ENCODE measurements at regions not wholly inside any gene's neighbourhood (a gene's known extent, or its start where the extent isn't known, plus 50 kb on each side); places are given as distances from the start of the nearest gene placed in this dataset.

GRCh38 chr3:147733217-147733616 lies 324.1 kb downstream of the ZIC1 start:
- no peaks in the 10 kb centered on the region for H3K4me1 Mint-ChIP-seq (ENCODE audit: low read depth)
- H3K9me3 Mint-ChIP-seq = no peaks in the 10 kb centered on the region
- no peak overlapping the region for H3K4me3 Mint-ChIP-seq
- H3K36me3 Mint-ChIP-seq (ENCODE audit: low read depth) = no peaks in the 10 kb centered on the region
- no peaks in the 10 kb centered on the region for H3K27me3 Mint-ChIP-seq (ENCODE audit: low read depth)
- no peak overlapping the region for H3K27ac Mint-ChIP-seq

GRCh38 chr3:147735616-147736015 lies 326.5 kb downstream of the ZIC1 start:
- no peaks in the 10 kb centered on the region for H3K36me3 Mint-ChIP-seq (ENCODE audit: low read depth)

GRCh38 chr3:147736226-147736625 lies 327.1 kb downstream of the ZIC1 start:
- H3K4me3 Mint-ChIP-seq = no peak overlapping the region
- no peaks in the 10 kb centered on the region for H3K27me3 Mint-ChIP-seq (ENCODE audit: low read depth)
- no peaks in the 10 kb centered on the region for H3K36me3 Mint-ChIP-seq (ENCODE audit: low read depth)
- no peaks in the 10 kb centered on the region for H3K9me3 Mint-ChIP-seq
- H3K4me1 Mint-ChIP-seq (ENCODE audit: low read depth) = no peaks in the 10 kb centered on the region
- H3K27ac Mint-ChIP-seq = no peak overlapping the region

More at GRCh38 chr3:147735616-147736015, 326.5 kb downstream of the ZIC1 start:
- Mint-ChIP-seq H3K27ac (no peak overlapping the region), H3K9me3 (no peaks in the 10 kb centered on the region), H3K4me1 (ENCODE audit: low read depth) (no peaks in the 10 kb centered on the region), H3K27me3 (ENCODE audit: low read depth) (no peaks in the 10 kb centered on the region), H3K4me3 (no peak overlapping the region)

GRCh38 chr3:147737376-147737775 lies 328.2 kb downstream of the ZIC1 start:
- Mint-ChIP-seq H3K4me1 (ENCODE audit: low read depth) (no peaks in the 10 kb centered on the region), H3K36me3 (ENCODE audit: low read depth) (no peaks in the 10 kb centered on the region), H3K27ac (no peak overlapping the region), H3K9me3 (no peaks in the 10 kb centered on the region), H3K4me3 (no peak overlapping the region), H3K27me3 (ENCODE audit: low read depth) (no peaks in the 10 kb centered on the region)

- Mint-ChIP-seq H3K4me3 (no peak overlapping the region), H3K27me3 (ENCODE audit: low read depth) (no peaks in the 10 kb centered on the region), H3K4me1 (ENCODE audit: low read depth) (no peaks in the 10 kb centered on the region), H3K27ac (no peak overlapping the region), H3K9me3 (no peaks in the 10 kb centered on the region), H3K36me3 (ENCODE audit: low read depth) (no peaks in the 10 kb centered on the region)
Measured at GRCh38 chr3:147740928-147741327, 331.8 kb downstream of the ZIC1 start.

- Mint-ChIP-seq H3K36me3 (ENCODE audit: low read depth) (no peaks in the 10 kb centered on the region), H3K9me3 (no peaks in the 10 kb centered on the region), H3K27me3 (ENCODE audit: low read depth) (no peaks in the 10 kb centered on the region), H3K4me1 (ENCODE audit: low read depth) (no peaks in the 10 kb centered on the region), H3K27ac (no peak overlapping the region), H3K4me3 (no peak overlapping the region)
Measured at GRCh38 chr3:147744967-147745366, 335.8 kb downstream of the ZIC1 start.

- Mint-ChIP-seq H3K9me3 (no peaks in the 10 kb centered on the region), H3K27me3 (ENCODE audit: low read depth) (no peaks in the 10 kb centered on the region), H3K27ac (no peak overlapping the region), H3K36me3 (ENCODE audit: low read depth) (no peaks in the 10 kb centered on the region), H3K4me3 (no peak overlapping the region), H3K4me1 (ENCODE audit: low read depth) (no peaks in the 10 kb centered on the region)
Measured at GRCh38 chr3:147755310-147755709, 346.1 kb downstream of the ZIC1 start.

GRCh38 chr3:147756476-147756875 lies 347.3 kb downstream of the ZIC1 start:
- Mint-ChIP-seq H3K9me3 (no peaks in the 10 kb centered on the region), H3K36me3 (ENCODE audit: low read depth) (no peaks in the 10 kb centered on the region), H3K4me1 (ENCODE audit: low read depth) (no peaks in the 10 kb centered on the region), H3K27me3 (ENCODE audit: low read depth) (no peaks in the 10 kb centered on the region), H3K27ac (no peak overlapping the region), H3K4me3 (no peak overlapping the region)

- Mint-ChIP-seq H3K27me3 (ENCODE audit: low read depth) (no peaks in the 10 kb centered on the region), H3K9me3 (no peaks in the 10 kb centered on the region), H3K36me3 (ENCODE audit: low read depth) (no peaks in the 10 kb centered on the region), H3K4me3 (no peak overlapping the region), H3K4me1 (ENCODE audit: low read depth) (no peaks in the 10 kb centered on the region), H3K27ac (no peak overlapping the region)
Measured at GRCh38 chr3:147757866-147758265, 348.7 kb downstream of the ZIC1 start.

GRCh38 chr3:147758771-147759170 lies 349.6 kb downstream of the ZIC1 start:
- Mint-ChIP-seq H3K27me3 (ENCODE audit: low read depth) (no peaks in the 10 kb centered on the region), H3K4me3 (no peak overlapping the region), H3K27ac (no peak overlapping the region), H3K4me1 (ENCODE audit: low read depth) (no peaks in the 10 kb centered on the region), H3K9me3 (no peaks in the 10 kb centered on the region), H3K36me3 (ENCODE audit: low read depth) (no peaks in the 10 kb centered on the region)

GRCh38 chr3:147760085-147760484 lies 350.9 kb downstream of the ZIC1 start:
- H3K27ac Mint-ChIP-seq = no peak overlapping the region
- no peaks in the 10 kb centered on the region for H3K27me3 Mint-ChIP-seq (ENCODE audit: low read depth)
- H3K36me3 Mint-ChIP-seq (ENCODE audit: low read depth) = no peaks in the 10 kb centered on the region

GRCh38 chr3:147760941-147761340 lies 351.8 kb downstream of the ZIC1 start:
- Mint-ChIP-seq H3K36me3 (ENCODE audit: low read depth) (no peaks in the 10 kb centered on the region), H3K27me3 (ENCODE audit: low read depth) (no peaks in the 10 kb centered on the region), H3K4me3 (no peak overlapping the region), H3K27ac (no peak overlapping the region), H3K9me3 (no peaks in the 10 kb centered on the region), H3K4me1 (ENCODE audit: low read depth) (no peaks in the 10 kb centered on the region)

More at GRCh38 chr3:147760085-147760484, 350.9 kb downstream of the ZIC1 start:
- Mint-ChIP-seq H3K4me1 (ENCODE audit: low read depth) (no peaks in the 10 kb centered on the region), H3K9me3 (no peaks in the 10 kb centered on the region), H3K4me3 (no peak overlapping the region)

GRCh38 chr3:147773116-147773630 lies 364.0 kb downstream of the ZIC1 start:
- H3K27me3 Mint-ChIP-seq (ENCODE audit: low read depth) = no peaks in the 10 kb centered on the region
- no peaks in the 10 kb centered on the region for H3K36me3 Mint-ChIP-seq (ENCODE audit: low read depth)
- no peaks in the 10 kb centered on the region for H3K9me3 Mint-ChIP-seq
- H3K27ac Mint-ChIP-seq = no peak overlapping the region
- H3K4me3 Mint-ChIP-seq = no peak overlapping the region
- H3K4me1 Mint-ChIP-seq (ENCODE audit: low read depth) = no peaks in the 10 kb centered on the region

GRCh38 chr3:147775411-147775810 lies 366.2 kb downstream of the ZIC1 start:
- Mint-ChIP-seq H3K4me3 (no peak overlapping the region), H3K9me3 (no peaks in the 10 kb centered on the region), H3K27ac (no peak overlapping the region)

GRCh38 chr3:147775816-147776530 lies 366.8 kb downstream of the ZIC1 start:
- Mint-ChIP-seq H3K4me1 (ENCODE audit: low read depth) (no peaks in the 10 kb centered on the region), H3K27me3 (ENCODE audit: low read depth) (no peaks in the 10 kb centered on the region), H3K4me3 (no peak overlapping the region), H3K36me3 (ENCODE audit: low read depth) (no peaks in the 10 kb centered on the region), H3K27ac (no peak overlapping the region), H3K9me3 (no peaks in the 10 kb centered on the region)

More at GRCh38 chr3:147775411-147775810, 366.2 kb downstream of the ZIC1 start:
- Mint-ChIP-seq H3K4me1 (ENCODE audit: low read depth) (no peaks in the 10 kb centered on the region), H3K36me3 (ENCODE audit: low read depth) (no peaks in the 10 kb centered on the region), H3K27me3 (ENCODE audit: low read depth) (no peaks in the 10 kb centered on the region)

All from T-helper 1 cell treated with Interleukin-12 subunit alpha and Interleukin-12 subunit beta and Interleukin-4 antibody, amounts not matched to agents 30 μg/mL and 1 μg/mL, for 36 hours (primary cell).